ENCODE measurements at regions not wholly inside any gene's neighbourhood (a gene's known extent, or its start where the extent isn't known, plus 50 kb on each side); places are given as distances from the start of the nearest gene placed in this dataset.
"Not testable (repeated sequence)": the region's sequence is repeated elsewhere in the genome, so short reads cannot be mapped to it uniquely, and the experiment has no call there.

DNA sequence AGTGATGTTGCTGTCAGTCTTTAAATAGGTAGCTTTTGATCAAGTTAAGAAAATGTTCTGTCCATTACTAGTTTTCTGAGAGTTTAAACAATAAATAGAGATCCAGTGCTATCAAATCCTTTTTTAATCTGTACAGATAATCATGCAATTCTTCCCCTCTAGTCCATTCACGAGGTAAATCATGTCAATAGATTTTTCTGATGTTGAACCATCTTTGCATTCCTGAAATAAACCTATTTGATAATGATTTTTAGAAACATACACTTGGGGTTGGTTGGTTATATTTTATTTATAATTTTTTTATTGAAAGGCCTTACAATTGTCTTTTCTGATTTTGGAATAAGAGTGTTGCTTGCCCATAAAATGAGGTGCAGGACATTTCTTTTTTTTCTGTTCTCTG, 95.0 kb downstream of the FAM53A start:
- DNase-seq (ENCODE audit: low read depth), result no peak

DNA sequence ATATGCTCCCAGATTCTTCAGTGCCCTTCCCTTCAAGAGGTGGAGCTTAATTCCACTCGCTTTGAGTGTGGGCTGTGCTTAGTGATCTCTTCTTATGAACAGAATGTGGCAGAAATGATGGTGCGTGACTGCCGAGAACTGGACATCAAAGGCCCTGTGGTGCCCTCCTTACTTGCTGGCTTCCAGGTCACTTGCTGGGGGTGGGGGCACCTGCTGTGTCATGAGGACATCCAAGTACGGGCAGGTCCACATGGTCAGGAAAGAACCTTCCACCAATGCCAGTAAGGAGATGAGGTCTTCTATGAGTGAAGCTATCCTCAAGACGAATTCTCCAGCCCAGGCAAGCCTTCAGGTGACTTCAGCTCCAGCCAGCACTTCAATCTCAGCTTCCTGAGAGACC, 95.8 kb downstream of the FAM53A start:
- DNase-seq (ENCODE audit: low read depth), result no peak

DNA sequence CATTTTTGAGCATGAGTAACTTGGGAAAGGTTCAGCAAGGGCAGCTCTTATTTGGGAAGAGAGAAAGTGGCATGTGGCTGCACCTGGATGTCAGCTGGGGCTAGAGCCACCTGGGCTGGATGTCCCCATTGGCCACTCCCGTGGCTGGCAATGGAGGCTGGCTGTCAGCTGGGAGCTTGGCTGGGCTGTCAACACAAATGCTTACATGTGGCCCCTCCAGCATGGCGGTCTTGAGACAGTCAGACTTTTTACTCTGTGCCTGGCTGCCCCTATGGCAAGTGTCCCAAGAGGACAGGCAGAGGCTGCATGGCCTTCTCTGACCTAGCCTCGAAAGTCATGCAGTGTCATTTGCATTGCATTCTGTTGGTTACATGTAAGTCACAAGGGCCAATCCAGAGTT, 99.6 kb downstream of the FAM53A start:
- no peak for DNase-seq (ENCODE audit: low read depth)

DNA sequence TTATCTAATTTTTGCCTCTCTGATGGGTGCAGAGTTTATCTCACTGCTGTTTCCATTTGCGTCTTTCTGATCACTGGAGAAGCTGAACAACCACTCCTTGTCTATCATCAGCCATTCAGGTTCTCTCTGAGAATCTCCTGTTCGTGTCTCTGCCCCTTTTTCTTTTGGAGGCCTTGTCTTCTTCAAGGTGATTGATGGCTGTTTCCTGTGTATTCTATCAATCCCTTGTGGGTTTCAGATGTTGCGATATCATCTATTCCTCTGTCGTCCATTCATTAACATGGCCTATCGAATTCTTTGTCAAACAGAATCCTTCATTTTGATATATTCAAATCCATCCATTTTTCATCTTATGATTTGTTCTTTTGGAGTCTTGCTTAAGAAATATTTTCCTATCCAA, 100.3 kb downstream of the FAM53A start:
- no peak for DNase-seq (ENCODE audit: low read depth)

DNA sequence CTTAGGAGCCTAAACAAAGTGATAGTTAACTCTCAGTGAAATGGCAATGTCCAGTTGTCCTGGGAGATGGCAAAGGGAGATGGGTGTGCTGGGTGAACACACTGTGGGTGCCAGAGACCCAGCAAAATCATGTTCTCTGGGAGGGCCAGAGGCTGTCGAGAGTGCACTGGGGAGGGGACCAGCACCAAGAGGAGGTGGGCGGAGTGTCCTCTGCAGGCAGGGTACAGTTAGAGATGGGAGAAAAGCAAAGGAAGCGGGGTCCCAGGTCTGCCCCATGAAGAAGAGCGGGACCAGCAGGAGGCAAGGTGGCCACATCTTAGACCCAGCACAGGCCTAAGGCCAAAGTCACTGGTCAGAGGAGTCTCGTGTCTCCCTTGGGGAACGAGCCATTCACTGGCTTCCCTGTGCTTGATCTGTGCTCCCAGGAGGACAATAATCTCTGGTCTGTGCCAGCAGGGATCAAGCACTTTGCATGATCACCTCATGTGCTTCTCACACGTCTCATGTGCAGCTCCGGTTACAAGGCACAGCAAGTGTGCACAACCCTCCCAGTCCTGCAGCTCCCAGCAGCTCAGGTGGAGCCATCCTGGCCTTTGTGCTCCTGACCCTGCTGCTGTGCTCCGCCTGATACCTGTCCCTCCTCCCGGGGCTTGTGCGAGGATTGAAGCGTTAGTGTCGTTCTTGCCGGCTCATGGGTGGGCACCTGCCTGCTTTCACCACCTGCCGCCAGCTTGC, 100.9 kb downstream of the FAM53A start:
- DNase-seq (ENCODE audit: low read depth), result no peak

DNA sequence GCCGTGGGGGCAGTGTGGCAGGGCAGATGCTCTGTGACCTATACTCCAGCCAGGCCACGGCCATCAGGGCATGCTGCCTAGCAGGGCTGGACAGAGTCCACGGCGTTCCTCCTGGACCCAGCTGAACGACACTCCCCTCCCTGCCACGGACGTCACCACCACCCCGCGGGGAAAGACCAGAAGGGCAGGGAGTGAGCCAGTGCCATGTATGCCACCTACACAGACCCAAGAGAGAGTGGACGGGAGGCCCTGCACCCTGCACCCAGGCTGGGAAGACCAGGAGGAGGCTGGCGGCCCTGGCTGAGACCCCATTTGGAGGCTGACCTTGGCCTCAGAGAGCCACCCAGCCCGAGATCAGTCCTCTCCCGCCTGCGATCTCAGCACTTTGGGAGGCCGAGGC, 101.9 kb downstream of the FAM53A start:
- no peak for DNase-seq (ENCODE audit: low read depth)

DNA sequence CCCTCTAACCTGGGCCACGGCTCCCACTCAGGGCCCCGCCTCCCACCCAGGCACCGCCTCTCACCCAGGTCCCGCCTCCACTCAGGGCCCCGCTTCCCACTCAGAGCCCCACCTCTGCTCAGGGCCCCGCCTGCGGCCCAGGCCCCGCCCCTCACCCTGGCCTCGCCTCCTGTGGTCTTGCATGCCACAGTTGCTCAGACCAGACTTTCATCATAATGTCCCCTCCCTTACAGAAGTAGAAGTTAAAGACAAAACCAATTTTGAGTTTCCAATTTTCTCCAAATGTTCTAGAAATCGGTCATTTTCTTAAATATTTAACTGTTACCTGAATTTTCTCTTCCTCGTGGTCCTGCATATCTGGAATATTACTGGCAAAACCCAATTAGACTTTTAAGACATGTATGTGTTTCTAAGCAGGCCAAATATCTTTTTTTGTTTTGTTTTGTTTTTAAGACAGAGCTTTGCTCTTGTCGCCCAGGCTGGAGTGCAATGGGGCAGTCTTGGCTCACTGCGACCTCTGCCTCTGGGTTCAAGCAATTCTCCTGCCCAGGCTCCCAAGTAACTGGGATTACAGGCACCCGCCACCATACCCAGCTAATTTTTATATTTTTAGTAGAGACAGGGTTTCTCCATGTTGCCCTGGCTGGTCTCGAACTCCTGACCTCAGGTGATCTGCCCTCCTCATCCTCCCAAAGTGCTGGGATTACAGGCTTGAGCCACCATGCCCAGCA, 102.8 kb downstream of the FAM53A start:
- DNase-seq (ENCODE audit: low read depth), result peak; percentile 82

DNA sequence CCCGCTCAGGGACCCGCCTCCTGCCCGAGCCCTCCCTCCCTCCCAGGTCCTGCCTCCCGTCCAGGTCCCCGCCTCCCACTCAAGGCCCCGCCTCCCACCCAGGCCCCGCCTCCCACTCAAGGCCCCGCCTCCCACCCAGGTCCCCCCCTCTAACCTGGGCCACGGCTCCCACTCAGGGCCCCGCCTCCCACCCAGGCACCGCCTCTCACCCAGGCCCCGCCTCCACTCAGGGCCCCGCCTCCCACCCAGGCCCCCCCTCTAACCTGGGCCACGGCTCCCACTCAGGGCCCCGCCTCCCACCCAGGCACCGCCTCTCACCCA, 103.5 kb downstream of the FAM53A start:
- not testable (repeated sequence) for DNase-seq (ENCODE audit: low read depth)

DNA sequence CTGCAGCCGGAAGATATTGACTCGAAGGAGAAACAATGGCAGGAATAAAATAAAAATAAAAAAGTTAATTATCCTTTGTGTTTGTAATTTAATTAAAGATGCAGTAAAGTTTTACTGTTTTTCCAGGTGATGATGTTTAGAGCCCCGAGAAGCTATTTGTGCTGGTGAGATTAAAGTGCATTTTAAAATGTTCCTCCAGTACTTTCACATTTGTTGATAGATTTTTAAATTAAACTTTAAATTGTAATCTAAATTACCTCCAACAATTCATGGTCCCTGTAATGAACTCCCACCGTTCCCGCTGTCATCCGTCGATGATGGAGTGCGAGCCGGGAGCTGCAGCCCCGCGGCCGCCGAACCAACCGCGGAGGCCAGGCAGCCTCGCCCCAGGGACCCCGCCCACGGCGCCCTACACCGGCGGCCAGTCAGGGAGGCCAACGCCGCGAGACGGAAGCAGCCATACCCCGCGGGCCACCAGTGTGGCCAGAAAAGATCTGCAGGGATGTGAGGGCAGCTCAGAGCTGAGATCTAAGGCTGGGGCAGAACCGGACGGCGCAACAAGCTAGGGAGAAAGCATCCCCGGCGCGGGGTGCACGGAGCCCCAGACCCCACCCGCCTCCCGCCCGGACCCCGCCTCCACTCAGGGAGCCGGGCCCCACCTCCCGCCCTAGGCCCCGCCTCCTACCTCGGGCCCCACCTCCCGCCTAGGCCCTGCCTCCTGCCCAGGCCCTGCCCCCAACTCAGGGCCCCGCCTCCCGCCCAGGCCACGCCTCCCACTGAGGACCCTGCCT, 104.0 kb downstream of the FAM53A start:
- DNase-seq (ENCODE audit: low read depth), result peak; percentile 89

DNA sequence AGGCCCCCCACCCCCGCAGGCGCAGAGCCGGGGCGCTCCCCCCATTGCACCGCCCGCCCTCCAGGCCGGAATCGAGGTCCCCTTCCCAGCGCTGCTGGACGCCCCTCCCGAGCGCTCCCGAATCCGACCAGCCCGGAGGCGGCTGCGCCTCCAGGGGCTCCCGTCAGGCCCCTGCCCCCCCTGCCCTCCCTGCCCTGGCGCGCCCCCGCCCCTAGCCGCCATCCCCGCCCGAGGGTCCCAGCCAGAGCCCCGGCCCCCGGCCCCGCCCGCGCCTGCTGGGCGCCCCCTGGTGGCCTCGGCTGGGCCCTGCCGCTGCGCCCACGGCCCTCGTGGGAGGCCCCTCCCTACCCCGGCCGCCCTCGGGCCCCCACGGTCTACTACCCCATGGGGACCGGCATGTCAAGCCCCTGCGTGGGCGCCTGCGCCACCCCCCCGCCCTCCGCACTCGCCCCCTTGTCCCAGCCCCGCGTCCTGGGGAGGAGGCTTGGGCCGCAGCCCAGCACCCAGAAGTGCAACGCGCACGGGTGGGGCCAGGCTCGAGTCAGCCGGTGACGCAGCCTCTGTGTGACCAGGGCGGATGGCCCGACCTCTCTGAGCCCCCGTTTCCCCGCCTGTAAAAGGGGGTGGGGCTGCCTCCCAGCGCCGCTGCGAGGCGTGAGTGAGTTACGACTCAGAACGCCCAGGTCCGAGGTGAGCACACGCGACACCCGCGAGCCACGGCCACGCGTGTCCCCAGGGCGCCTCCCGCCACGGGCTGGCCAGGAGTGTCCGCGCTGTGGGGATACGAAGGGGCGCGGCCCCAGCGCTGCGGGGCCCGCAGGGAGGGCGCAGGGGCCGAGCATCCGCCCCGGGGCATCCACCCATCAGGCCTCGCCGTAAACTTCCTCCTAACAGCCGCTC, 104.9 kb downstream of the FAM53A start:
- peak; percentile 63 for DNase-seq (ENCODE audit: low read depth)

DNA sequence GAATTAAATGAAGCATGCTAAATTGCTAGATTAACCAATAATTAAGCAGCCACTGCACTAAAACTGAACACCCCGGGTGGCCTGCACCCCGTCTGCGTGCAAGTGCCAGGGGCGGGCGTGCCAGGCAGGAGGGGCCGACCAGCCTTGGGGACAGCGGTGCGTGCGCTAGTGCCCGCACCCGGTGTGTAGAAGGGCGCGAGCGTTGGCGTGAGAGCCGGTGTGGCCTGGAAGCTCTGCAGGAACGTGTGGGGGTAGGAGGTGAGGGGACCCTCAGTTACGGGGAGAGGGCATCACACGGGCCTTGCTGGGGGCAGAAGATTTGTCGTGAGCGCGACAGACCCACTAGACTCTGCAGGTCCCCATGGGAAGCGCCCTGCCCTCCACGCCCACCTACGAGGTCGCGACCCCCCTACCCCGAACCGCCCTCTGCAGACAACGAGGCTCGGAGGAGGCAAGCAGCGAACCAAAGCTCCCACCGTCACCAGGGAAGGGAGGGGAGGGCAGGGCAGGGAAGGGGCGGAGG, 105.8 kb downstream of the FAM53A start:
- DNase-seq (ENCODE audit: low read depth), result no peak

DNA sequence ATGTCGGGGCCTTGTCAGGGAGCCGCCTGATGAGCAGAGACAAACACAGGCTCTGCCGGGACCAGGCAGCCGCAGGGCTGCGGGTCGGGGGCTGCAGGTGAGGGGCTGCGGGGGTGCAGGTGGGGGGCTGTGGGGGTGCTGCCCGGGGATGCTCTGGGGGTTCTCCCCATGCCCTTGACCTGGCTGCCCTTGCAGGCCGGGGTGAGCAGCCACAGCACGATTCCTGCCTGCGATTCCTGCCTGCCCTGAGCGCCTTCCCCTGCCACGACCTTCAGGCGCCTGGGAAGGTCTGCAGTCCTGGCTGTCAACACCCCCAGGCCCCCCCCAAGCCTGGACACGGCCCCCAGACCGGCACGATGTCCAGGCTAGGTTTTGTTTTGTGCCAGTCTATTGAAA, 106.3 kb downstream of the FAM53A start:
- DNase-seq (ENCODE audit: low read depth), result no peak

DNA sequence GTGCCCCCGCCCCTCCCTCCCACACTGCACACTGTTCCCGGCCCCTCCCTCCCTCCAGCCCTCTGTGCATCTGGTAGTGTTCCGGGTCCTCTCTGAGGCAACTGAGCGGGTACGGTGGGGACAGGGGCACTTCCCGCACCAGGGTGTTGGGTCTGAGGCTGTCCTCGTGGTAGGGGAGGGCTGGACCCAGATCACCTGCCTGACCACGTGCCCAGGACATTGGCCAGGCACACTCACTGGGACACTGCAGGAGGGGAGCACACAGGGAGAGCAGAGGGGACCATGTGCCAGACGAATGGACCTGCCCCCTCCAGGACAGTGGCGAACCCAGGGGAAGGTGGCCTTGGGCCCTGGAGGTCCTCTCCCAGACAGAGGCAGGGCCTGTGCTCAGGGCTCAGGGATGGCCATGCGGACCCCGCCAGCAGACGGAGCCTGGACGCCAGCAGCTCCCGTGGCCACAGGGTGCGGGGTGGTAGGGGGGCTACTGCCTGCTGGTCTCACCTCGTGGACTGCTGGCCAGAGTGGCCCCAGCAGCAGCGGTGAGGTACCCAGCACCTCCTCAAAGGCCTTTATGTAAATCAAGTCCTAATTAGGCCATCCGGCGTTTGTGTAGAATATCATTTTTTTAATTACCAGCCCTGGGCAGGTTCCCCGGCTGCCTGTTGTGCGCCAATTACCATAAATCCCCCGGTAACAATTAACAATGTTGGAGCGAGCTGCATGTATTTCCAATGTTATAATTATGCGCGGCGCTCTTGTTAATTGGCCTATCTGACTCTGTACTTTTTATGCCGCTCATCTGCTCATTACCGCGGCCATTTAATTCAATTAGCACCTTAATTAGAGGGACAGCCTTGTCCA, 106.9 kb downstream of the FAM53A start:
- no peak for DNase-seq (ENCODE audit: low read depth)

DNA sequence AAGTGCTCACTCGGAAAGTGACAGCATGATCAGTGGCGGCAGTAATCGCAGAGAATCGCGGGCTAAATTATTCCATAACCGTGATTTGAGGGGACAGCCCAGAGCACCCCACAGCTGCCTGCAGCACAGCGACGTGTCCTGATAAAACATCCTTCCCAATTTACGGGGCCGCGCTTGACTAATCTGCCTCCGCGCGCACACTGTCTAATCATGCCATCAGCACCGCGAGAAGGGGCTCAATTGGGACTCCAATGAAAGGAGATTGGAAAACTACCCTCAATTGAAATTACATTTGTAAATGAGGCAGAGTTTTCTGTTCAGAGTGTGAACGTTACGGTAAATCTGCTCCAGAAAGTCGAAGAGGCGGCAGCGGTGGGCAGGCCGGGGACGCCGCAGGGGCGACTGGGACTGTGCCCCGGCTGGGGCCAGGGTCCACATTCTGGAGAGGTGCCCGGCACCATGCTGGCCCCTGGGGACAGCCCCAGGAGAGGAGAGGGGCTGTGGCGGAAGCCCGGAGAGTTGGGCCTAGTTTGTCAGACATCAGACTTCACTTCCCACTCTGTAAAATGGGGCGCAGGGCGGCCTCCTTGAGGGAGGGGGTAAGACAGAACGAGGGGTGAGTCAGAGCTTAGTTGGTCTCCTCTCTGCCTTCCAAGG, 107.7 kb downstream of the FAM53A start:
- no peak for DNase-seq (ENCODE audit: low read depth)

DNA sequence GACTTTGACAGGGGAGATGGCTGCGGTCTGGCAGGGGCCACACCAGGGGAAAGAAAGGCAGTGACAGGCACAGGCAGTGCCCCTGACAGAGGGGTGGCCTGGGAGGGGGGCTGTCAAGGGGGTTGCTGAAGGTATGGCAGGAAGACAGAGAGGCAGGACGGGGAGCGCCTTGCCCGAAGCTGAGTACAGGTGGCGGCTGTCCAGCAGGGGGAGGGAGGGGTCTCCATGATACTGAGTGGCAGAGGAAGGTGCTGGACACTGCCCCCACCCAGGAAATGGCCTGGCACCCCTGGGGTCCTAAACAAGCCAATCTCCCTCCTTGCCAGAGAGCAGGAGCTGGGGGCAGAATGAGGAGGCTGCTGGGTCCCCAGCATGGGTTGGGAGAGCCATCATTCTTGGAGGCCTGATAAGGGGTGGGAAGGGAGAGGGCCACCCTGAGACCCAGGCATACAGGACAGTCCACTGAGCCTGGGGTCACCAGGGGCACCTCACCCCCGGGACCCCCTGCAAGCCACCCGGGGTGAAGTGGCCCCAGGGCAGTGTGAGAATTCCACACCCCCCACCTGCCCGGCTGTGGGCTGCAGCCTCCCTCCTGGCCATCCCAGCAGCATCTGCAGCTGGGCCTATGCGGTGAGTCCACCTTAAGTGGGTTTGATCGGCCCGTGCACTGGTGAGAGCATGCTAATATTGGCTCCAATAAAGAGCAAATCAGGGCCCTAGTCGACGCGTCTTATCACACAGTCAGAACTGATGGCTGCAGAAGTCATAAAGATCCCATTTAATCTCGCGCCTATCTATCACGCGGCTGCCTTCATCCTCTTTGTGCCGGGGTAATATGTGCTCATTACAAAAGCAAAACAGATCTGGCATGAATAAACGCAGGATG, 108.5 kb downstream of the FAM53A start:
- no peak for DNase-seq (ENCODE audit: low read depth)

DNA sequence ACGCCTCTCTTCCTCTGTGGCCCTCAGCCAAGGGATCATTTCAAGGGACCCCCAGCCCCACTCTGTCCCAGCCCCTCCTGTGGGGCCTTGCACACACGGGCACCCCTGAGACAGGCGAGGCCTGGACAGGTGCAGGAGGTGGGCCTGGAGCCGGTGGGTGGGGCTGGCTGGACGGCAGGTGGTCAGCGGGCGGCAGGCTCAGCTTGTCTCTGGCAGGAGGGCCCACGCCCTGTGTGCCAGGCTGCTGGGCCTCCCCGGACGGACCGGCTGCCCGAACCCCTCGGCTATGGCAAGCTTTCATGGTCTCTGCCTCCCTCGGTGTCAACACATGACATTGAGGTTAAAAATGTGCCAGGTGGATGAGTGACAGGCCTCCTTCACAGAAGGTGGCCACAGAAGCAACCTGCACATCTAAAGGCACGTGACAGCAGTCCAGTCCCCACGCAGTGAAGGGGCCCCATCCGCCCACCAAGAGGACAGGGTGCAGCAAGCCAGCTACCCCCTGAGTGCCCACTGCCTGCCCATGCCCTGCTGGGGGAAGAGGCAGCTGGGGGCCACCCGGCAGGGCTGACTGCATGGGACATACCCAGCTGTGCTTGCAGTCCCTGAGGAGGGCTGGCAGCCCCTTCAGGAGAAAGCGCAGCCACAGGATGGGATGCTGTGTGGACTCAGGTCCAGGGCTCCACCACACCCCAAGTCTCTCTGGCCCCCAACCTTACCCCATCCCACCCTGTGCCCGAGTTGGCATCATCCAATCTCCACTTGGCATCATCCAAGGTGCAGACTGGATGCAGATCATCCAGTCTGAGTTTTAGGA, 109.3 kb downstream of the FAM53A start:
- DNase-seq (ENCODE audit: low read depth), result no peak

DNA sequence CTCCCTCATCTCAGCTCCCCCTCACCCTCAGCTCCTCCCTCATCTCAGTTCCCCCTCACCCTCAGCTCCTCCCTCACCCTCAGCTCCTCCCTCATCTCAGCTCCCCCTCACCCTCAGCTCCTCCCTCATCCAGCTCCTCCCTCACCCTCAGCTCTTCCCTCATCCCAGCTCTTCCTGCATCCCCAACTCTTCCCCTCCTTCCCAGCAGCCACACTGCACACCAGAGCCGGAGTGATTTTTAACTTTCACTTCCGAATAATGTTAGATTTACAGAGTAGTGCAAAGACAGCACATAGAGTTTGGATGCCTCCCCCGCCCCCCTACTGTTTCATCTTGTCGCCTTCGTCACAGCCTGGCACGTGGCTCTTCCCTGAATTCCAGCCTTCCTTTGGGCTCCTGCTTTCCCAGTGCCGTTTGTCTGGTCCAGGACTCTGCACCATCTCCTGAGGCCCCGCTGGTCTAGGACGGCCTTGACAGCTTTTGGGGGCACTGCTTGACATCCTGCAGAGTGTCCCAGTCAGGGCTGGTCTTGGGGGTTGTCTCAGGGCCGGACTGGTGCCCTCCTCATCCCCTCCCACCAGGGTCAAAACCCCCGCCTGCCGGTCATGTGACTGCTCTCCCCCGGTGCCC, 110.2 kb downstream of the FAM53A start:
- no peak for DNase-seq (ENCODE audit: low read depth)
